VCaP (cell line): ENCODE measurements at regions not wholly inside any gene's neighbourhood (a gene's known extent, or its start where the extent isn't known, plus 50 kb on each side); places are given as distances from the start of the nearest gene placed in this dataset.

Experiments
- H3K27ac ChIP-seq: fragments of 450-650 bp; 2 replicates; pipeline ENCODE4 v1.5.1; 2017
- TF ChIP-seq, protein P1 (sequence below): fragments of 450-650 bp; conservative IDR thresholded peaks from 2 replicates; pipeline ENCODE4 v1.5.1; 2017; ENCODE audit warnings: mild to moderate bottlenecking, moderate library complexity

DNA sequence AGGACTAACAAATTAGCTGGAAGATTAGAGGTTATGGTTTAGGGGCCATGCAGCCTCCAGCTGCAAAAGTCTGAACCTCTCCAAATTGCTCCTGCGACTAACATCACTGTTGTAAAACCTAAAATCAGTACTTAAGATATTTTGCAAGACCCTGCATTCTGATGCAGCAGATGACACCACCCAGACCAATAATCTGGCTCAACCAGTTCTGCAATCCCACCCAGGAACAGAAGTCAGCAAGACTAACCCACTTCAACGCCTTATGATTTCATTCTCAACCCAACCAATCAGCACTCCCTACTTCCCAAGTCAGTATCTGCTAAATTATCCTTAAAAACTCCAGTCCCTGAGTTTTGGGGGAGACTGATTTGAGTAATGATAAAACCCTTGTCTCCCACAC, 250.8 kb upstream of the MBL2 start:
- TF ChIP-seq, protein P1, sequence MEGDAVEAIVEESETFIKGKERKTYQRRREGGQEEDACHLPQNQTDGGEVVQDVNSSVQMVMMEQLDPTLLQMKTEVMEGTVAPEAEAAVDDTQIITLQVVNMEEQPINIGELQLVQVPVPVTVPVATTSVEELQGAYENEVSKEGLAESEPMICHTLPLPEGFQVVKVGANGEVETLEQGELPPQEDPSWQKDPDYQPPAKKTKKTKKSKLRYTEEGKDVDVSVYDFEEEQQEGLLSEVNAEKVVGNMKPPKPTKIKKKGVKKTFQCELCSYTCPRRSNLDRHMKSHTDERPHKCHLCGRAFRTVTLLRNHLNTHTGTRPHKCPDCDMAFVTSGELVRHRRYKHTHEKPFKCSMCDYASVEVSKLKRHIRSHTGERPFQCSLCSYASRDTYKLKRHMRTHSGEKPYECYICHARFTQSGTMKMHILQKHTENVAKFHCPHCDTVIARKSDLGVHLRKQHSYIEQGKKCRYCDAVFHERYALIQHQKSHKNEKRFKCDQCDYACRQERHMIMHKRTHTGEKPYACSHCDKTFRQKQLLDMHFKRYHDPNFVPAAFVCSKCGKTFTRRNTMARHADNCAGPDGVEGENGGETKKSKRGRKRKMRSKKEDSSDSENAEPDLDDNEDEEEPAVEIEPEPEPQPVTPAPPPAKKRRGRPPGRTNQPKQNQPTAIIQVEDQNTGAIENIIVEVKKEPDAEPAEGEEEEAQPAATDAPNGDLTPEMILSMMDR: no peak
- peak overlapping the region; percentile 20; the same call in 1 of the 2 replicates for H3K27ac ChIP-seq

DNA sequence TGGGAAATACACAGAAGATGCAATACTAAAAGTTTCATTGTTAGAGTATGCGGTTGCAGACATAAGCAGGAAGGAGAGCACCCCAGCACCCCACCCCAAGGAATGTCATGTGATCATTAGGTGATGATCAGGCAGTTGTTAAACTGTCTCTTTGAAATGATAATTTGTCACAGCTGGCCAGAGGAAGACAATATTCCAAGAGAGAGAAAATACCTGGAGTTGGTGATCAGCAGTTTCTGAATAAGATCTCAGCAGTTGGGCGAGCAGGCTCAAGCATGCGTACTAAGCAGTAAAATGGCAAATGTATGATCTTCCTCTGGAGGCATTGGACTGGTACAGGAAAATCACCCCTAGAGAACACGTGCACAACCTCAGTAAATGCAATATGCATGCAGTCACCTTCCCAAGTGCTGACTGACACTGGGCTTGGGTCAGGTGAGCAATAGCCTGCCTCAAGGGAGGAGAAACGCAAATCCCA, 250.1 kb upstream of the MBL2 start:
- peak overlapping the region; percentile 20; the same call in 1 of the 2 replicates for H3K27ac ChIP-seq

DNA sequence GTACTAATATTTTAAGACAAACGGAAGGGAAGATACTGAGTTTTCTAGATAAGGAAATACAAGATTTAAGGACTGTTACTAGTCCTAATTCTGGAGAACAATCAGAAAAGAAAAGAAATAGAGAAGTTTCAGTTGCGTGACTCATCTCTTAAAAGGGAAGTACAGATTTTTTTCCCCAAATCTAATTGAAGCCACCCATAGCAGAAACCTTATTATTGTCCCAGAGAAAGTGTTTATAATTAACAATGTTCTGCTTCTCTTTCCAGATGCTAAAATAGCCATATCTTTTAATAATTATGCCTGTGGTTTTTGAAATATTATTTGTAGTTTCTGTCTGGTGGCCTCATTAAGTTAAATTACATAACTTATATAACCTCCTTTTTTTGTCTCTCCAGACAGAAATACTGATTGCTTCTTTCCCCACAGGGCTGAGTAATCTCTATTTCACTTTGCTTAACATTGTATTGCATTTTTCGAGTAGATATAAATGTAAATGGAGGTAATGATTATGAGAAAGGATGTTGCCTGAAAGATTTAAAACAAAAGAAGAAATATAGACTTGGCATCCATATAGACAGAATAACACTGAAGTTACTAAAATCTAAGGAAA, 240.7 kb upstream of the MBL2 start:
- no peak overlapping the region for H3K27ac ChIP-seq
- TF ChIP-seq, protein P1: no peak

More for the DNA sequence above, 250.1 kb upstream of the MBL2 start:
- TF ChIP-seq, protein P1: no peak

DNA sequence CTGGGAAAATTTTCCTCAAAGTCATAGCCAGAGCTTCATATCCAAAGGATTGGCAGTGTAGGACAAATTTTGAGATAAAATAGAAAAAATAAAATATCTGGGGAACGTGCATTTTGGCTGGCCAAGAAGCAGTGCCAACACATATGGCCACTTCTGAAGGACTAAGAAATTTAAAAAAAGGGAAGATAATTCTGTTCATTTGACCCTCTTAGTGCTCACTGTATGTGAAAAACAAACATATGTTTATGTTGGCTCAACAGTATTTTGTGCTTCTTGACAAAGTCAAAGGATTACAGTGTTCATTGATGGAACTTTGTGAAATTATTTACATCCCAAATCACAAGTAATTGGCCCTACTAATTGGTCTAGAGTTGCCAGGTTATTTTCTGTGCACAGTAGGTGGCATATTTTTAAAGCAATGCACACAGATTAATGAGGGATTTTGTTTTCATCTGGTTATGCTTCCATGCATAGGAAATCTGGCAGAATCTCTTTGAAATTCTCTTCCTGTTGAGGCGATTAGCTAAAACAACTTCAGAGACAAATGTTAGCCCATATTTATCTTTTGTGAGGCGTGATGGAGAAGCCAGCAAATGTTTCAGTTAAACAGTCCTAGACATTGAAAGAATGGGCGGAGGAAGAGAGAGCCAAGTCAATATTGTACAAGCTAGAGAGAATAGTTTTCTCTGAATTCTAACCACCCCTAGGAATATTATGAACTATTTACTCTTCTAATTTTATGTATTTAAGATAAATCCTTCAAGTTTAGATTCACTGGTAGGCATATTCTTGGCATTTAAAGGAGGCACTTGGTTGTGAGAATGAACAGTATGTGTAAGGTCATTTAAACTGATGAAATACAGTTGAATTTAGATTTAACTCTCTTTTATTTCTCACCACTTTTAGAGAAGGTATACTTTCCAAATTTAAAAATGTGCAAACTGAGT, 237.7 kb upstream of the MBL2 start:
- TF ChIP-seq, protein P1: no peak
- H3K27ac ChIP-seq: no peak overlapping the region

DNA sequence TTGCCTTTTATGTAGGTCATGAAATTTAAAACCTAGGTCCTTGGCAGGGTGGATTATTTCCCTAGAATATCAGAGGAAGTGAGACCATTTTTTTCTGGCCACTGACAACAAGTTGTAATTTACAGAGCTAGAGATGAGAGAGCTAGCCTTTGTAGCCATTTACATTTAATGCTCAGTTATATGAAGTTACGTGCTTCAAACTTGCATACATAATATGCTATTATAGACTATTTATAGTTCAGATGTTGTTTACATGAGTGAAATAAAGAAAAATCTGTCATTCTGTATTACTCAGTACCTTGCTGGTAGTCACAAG, 234.9 kb upstream of the MBL2 start:
- TF ChIP-seq, protein P1: no peak
- H3K27ac ChIP-seq: no peak overlapping the region

DNA sequence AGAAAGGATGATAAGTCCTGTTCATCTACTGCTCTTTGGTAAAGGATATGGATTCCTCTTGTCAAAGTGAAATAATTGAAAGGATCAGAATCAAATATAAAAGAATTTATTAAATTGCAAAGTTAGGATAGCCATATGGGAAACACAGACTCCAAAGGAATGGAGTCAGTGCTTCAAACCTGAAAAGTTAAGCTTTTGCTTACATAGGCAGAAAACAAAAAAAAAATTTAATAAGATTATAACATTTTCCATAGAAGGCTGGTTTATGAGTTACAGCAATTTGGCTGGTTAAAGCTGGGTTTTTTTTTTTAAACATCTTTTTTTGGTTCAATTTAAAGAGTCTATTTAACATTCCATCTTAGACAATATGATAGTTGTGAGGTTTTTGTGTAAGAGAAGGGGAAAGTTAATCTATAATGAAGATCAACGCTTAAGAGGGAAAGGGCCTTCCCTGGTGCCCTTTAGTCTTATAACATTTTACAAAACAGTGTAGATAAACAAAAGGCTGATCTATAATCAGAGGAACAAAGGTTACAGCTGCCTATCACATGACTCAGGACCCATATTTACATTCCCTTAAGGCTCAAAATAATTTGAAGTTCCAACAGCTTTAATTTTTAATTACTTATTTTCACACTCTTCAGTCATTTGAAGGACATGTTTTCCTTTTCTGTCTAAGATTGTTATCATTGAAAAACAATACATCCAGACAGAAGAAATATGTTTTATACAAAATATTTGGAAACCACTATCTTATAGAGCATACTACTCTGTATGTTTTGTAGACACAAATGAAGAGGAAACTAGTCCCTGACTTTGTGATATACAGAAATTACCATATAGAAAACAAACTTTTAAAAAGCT, 234.3 kb upstream of the MBL2 start:
- TF ChIP-seq, protein P1: no peak
- H3K27ac ChIP-seq: no peak overlapping the region
